Erythroblast (primary cell): ENCODE measurements at regions not wholly inside any gene's neighbourhood (a gene's known extent, or its start where the extent isn't known, plus 50 kb on each side); places are given as distances from the start of the nearest gene placed in this dataset.

Experiments used
- GATA1 ChIP-seq: IDR thresholded peaks from 2 replicates; pipeline ENCODE4 v1.6.1; 2011; ENCODE audit warnings: low read depth, mild to moderate bottlenecking, control low read depth, low read length, moderate library complexity
- POLR2A ChIP-seq: IDR thresholded peaks from 2 replicates; pipeline ENCODE4 v1.6.1; 2011; ENCODE audit warnings: mild to moderate bottlenecking, low read length

DNA sequence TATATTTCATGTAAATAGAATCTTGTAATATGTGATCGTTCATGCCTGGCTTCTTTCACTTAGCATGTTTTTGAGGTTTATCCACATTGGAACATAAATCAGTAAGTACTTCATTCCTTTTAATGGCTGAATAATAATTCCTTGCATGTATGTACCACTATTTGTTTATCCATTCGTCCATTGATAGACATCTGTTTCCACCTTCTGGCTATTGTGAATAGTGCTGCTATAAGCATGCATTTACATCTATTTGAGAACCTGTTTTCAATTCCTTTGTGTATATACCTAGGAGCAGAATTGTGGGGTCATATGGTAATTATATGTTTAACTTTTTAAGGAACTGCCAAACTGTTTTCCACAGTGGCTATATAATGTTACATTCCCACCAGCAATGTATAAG lies 356.7 kb upstream of the DIPK2B start:
- TF ChIP-seq POLR2A (no peak), GATA1 (no peak)
